GM19351 (cell line): ENCODE measurements at regions not wholly inside any gene's neighbourhood (a gene's known extent, or its start where the extent isn't known, plus 50 kb on each side); places are given as distances from the start of the nearest gene placed in this dataset.

Experiments used
- ATAC-seq: cut with Tn5 transposase; IDR thresholded peaks from one replicate; pipeline ENCODE4 v1.9.1; 2021; ENCODE audit warnings: mild to moderate bottlenecking, moderate library complexity; ENCODE audit not compliant: unreplicated experiment

DNA sequence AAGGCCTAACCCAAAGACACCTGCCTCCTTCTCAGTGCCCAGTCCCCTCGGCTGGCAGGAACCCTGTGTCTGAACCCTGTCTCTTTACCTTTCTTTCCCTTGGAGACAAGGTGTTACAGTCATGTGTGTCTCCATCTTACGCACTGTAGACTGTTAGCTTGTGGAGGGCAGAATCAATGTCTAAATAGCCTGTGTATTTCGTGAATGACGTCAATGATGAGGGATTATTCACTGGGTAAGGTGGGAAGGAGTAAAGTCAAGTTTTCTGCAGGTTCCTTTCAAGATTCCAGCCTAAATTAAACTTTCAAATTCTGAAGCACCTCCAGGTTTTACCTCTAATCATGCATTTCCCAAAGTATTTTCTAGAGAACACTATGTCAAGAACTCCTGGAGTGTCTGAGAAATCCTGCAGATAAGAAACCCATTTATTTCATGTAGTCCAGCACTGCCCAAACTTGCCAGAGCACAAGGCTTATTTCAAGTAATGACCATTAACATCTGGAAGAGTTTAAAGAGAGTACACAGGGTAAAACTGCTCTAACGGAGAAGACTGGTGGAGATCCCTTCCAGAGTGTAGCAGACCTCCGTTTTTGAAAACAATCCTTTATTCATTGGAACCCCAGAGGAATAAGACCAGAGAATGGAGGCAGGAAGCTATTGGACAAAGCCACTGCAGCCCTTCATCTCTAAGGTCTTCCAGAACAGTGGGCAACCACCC is 72.8 kb downstream of the KCNF1 start:
- ATAC-seq = no peak

DNA sequence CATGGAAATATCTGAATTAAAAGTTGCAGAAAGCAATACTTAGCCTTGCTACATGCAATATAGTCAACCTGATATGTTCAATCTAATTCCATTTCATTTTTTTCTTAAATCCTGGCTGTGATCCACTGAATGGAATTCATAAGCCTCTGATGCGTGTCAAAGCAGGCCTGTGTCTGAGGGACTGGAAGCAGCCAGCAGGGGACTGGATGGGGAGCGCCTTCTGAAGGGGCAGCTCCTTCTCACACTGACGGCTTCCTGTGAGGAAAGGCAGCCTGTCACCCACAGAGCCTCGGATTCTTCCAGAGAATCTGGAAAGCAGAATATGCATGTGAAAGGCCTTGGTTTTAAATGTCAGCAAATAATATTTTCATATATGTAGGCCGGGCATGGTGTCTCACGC is 73.5 kb downstream of the KCNF1 start:
- no peak for ATAC-seq

DNA sequence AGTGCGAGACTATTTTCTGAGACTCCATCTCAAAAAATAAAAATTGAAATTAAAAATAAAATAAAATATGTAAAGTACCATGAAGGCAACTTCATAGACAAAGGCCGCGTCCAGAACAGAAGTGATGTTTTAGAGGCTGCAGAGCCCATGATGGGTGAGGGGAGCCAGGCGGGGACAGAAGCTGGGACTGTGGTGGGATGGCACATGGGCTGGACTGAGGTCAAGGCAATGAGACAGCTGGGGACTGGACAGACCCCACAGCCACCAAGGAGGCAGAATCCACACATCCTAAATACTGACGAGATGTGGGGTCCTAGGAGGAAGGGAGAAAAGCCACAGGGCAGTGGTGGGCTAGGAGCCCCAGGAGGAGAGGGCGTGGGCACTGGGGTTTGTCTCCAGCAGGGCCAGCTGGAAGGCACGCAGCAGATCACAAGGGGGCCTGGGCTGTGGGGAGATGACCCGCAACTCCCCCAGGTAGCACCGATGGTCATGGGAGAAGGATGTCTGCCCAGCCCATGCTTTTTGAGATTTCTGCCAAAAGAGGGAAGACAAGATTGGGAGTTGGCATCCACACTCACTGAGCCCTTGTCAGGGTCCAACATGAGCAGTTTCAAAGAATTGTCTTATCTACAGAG is 74.3 kb downstream of the KCNF1 start:
- ATAC-seq = no peak

DNA sequence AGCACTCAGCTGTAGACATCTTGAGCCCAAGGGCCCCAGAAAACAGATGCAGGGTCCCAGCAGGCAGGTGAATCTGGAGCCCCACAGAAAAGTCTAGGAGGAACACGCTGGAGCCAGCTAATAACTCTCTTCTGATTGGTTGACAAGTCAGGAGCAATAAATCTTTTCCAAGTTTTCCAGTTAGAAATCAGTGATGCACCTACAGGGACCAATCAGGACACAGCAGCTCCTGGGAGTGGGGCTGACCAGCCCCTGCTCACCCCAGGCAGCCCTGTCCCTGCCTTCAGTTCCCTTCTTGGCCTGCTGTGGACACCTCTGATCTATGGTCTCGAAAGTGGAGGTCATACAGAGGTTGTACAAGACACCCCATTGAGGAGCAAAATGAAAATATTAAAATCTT is 75.7 kb downstream of the KCNF1 start:
- no peak for ATAC-seq

- no peak for ATAC-seq
These were observed 76.1 kb downstream of the KCNF1 start for GRCh38 chr2:10987861-10988260.

GRCh38 chr2:10989151-10989550 is 77.4 kb downstream of the KCNF1 start:
- no peak for ATAC-seq

GRCh38 chr2:10989782-10990181 is 78.0 kb downstream of the KCNF1 start:
- ATAC-seq = no peak

- no peak for ATAC-seq
These were observed 78.9 kb downstream of the KCNF1 start for GRCh38 chr2:10990561-10991111.

DNA sequence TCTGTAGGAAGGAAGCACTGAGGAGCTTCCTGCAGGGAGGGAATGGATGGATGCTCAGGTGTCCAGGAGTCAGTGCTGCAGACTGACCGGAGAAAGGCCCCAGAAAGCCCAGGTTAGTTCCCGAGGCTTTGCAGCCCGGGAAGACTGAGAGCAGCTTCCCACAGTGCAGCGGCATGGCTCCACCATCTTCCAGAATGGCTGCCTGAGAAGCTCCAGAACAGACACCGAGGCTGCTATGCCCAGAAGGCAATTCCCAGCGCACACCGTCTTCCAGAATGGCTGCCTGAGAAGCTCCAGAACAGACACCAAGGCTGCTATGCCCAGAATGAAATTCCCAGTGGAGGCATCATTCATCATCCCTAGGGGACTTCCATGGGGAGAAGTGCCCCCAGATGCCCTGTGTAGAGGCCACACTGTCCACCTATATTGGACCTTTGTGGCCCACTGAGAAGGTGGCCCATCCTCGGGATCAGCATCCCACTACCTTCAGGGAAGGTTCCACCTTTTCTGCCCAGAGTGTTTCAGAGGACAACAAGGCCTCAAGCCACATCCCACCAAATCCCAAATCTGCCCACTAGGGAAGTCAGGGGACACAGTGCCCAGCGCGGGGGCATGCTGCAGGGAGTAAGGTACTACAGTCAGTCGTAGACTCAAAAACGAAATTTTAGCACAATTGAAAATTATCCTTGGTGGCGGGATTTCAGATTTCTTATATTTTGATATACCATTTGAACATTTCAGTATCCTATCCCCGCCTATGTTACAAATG is 80.5 kb downstream of the KCNF1 start:
- no peak for ATAC-seq

DNA sequence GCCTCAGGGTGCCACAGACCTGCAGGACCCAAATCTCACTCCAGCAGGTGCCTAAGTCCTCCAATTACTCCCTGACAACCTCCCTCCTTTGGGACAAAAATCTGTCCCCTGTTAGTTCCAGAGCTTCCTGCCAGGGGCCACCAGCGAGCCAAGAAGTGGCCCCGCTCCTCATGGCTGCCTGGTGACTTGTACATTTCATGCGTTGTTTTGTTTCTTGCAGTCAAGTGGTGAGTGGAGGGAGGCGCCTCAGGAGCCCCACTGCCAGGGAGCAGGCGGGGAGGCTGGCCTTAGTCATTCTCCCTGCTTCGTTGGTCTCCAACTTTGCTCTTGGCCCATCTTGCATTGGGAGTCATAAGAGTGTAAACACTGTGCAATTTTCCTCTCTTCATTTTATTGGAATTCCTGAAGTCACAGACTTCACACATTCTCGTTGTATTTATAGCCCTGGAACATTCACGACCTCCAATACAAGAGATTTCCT is 81.3 kb downstream of the KCNF1 start:
- ATAC-seq = no peak

DNA sequence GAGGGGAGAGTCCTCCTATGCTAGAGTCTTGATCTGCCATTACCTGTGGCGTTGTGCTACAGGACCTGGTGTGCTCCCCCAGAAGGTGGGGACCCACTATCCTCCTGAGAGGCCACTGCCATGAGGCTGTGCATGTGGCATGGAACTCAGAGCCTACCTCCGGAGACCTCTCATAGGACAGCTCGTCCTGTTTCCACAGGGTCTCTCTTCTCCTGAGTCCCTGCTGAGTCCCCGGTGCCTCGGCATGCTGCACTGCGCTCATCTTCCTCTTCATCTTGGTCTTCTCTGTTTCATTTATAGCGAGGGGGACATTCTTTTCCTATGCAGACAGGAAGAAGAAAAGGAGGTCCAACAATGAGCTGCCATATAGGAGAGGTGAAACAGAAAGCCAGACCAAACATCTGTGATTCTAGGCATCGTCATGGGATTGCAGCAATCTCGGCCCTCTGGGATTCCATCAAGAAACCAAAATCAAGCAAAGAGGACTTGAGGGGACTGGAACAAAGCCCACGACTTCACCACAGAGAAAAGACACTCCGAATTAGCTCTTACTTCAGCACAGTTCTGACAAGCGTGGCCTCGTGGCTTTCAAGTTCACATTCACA is 83.7 kb downstream of the KCNF1 start:
- ATAC-seq = no peak

- no peak for ATAC-seq
These were observed 92.5 kb downstream of the KCNF1 start for GRCh38 chr2:11004199-11004598.

DNA sequence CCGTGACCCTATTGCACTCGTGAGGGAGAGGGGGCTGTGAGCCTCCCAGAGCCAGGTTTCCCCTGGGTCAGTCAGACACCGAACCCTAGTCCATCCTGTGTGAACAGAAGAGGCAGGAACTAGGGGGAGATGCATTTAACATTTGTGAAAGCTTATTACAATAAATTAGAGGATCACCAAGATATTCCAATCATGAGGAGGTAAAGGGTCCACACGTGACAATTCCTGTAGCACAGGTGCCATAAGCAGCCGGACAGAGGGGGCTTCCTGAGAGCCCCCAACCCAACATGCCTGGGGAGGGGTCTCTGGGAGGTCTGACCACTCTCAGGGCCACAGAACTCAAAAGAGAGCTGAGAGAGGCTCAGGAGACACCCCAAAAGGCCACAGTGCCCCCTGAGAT is 93.3 kb downstream of the KCNF1 start:
- ATAC-seq = no peak

DNA sequence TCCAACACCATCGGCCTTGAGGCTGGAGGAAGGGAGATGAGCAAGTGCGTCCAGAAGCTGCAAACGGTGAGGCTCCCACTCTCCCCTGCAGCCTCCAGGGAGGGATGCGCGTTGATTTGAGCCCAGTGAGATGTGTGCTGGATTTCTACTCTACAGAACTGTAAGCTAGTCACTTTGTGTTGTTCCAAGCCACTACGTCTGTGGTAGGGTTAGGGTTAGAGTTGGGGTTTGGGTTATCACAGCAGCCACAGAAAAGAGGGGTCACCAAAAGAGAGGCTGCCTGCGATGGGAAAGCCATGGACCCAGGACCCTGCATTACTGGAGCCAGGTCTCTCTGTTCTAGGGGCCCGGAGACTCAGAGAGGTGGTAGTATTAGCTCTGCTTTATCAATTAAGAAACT is 94.5 kb downstream of the KCNF1 start:
- no peak for ATAC-seq

DNA sequence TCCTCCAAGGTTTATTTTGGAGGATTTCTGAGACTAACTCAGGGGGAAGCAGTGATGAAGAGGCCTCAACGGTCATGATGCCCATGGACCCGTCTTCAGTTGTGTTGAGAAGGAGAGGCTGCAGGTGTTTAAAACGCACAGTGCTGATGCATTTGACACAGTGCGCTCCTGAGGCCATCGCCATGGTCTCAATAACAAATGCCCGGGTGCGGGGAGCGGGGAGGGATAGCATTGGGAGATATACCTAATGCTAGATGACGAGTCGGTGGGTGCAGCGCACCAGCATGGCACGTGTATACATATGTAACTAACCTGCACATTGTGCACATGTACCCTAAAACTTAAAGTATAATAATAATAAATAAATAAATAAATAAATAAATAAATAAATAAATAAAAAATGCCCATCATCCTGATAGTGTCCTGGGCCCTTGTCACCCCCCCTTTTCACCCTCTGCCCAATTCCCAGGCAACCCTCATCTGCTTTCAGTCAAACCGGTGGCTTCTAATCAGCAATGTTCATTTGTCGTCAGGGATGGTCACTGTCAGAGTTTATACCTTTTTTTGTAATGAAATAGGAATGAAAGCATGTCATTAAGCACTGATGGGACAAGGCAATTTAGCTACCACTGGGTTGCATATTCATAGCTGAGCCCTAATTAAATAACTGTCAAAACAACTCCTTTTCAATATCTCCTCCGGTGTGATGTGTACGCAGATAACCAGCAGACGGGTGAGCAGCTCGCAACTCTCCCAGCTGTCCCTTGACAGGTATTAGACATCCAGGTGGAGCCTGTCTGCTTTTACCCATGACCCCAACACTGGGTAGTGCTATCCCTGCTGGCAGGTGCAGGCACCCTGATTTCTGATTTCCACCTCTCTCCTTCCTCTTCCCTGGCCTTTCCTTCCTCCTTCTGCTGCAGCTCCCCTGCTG is 95.9 kb downstream of the KCNF1 start:
- no peak for ATAC-seq

- ATAC-seq = no peak
These were observed 97.0 kb downstream of the KCNF1 start for GRCh38 chr2:11008773-11009172.

DNA sequence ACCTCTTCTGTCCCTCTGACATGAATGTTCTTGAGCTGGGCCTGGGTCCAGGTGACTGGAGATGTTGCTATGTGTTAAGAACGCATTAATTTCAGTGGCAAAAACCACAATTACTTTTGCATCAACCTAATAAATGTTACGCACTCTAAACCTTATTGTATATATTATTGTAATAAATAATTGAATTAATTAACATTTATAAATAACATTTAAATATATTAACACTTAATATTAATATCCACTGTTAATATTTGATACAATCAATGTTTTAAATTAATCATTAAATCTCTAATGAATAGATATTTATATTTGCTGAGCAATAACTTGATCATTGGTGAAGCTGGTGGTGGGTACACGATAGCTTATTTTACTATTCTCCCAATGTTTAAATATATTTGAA is 97.4 kb downstream of the KCNF1 start:
- no peak for ATAC-seq

- ATAC-seq = no peak
These were observed 98.2 kb downstream of the KCNF1 start for GRCh38 chr2:11009891-11010290.

- no peak for ATAC-seq
These were observed 99.6 kb downstream of the KCNF1 start for GRCh38 chr2:11011359-11011758.

- ATAC-seq = no peak
These were observed 100.5 kb downstream of the KCNF1 start for GRCh38 chr2:11012131-11012693.
